GM23338 (cell line): ENCODE measurements at regions not wholly inside any gene's neighbourhood (a gene's known extent, or its start where the extent isn't known, plus 50 kb on each side); places are given as distances from the start of the nearest gene placed in this dataset.

Experiments
- ATAC-seq: fragments of 200-7000 bp; cut with Tn5 transposase; 3 replicates; pipeline ENCODE4 v1.9.1; 2020
- DNase-seq: peaks from one replicate; pipeline ENCODE4 v3.0.0-alpha.2; 2015; ENCODE audit warnings: low spot score
- H2AFZ ChIP-seq: fragments of 200-600 bp; sonication (generic); 2 replicates; pipeline ENCODE4 v1.8.0; 2016; ENCODE audit warnings: antibody characterized with exemption, mild to moderate bottlenecking, moderate library complexity
- H3F3A ChIP-seq: fragments of 200-600 bp; sonication (generic); replicated peaks from 2 replicates; pipeline ENCODE4 v1.8.0; 2017; ENCODE audit warnings: antibody characterized with exemption, mixed run types, low read depth
- H3K27ac ChIP-seq: fragments of 200-600 bp; sonication (generic); 2 replicates; pipeline ENCODE4 v1.6.1; 2016; ENCODE audit warnings: low read depth
- H3K27me3 ChIP-seq: fragments of 200-600 bp; sonication (generic); 2 replicates; pipeline ENCODE4 v1.8.0; 2016; ENCODE audit warnings: mild to moderate bottlenecking, mixed run types, moderate library complexity; ENCODE audit not compliant: insufficient read depth
- H3K36me3 ChIP-seq: fragments of 200-600 bp; sonication (generic); 2 replicates; pipeline ENCODE4 v1.8.0; 2016; ENCODE audit warnings: mild to moderate bottlenecking; ENCODE audit not compliant: insufficient read depth
- H3K4me1 ChIP-seq: fragments of 200-600 bp; sonication (generic); 2 replicates; pipeline ENCODE4 v1.8.0; 2016; ENCODE audit warnings: mild to moderate bottlenecking, moderate library complexity; ENCODE audit not compliant: insufficient read depth
- H3K4me2 ChIP-seq: fragments of 200-600 bp; sonication (generic); 2 replicates; pipeline ENCODE4 v1.7.1; 2017; ENCODE audit warnings: mixed run types
- H3K4me3 ChIP-seq: fragments of 200-600 bp; sonication (generic); 2 replicates; pipeline ENCODE4 v1.6.1; 2016; ENCODE audit warnings: mixed run types
- H3K79me2 ChIP-seq: fragments of 200-600 bp; sonication (generic); replicated peaks from 2 replicates; pipeline ENCODE4 v1.8.0; 2017; ENCODE audit warnings: mild to moderate bottlenecking; ENCODE audit not compliant: insufficient read depth
- H3K9me2 ChIP-seq: fragments of 200-600 bp; sonication (generic); 2 replicates; pipeline ENCODE4 v1.8.0; 2017; ENCODE audit not compliant: insufficient read depth
- H4K20me1 ChIP-seq: fragments of 200-600 bp; sonication (generic); replicated peaks from 2 replicates; pipeline ENCODE4 v1.8.0; 2017; ENCODE audit warnings: mild to moderate bottlenecking; ENCODE audit not compliant: insufficient read depth
- H3K27ac Mint-ChIP-seq: 2 replicates; pipeline ENCODE4 v1.8.0; 2020; ENCODE audit warnings: inconsistent platforms, mild to moderate bottlenecking, moderate library complexity, mixed read lengths
- H3K27me3 Mint-ChIP-seq: 3 replicates; pipeline ENCODE4 v1.8.0; 2022; ENCODE audit warnings: low read depth, mild to moderate bottlenecking, moderate library complexity, mixed read lengths, inconsistent platforms; ENCODE audit not compliant: insufficient read depth, poor library complexity
- H3K36me3 Mint-ChIP-seq: 3 replicates; pipeline ENCODE4 v1.8.0; 2021; ENCODE audit warnings: low read depth, mild to moderate bottlenecking, inconsistent platforms, moderate library complexity, mixed read lengths
- H3K4me1 Mint-ChIP-seq: 3 replicates; pipeline ENCODE4 v1.8.0; 2020; ENCODE audit warnings: mild to moderate bottlenecking, inconsistent platforms, mixed read lengths
- H3K4me3 Mint-ChIP-seq: 3 replicates; pipeline ENCODE4 v1.8.0; 2021; ENCODE audit warnings: moderate library complexity, mild to moderate bottlenecking, inconsistent platforms, mixed read lengths
- H3K9me3 Mint-ChIP-seq: 3 replicates; pipeline ENCODE4 v1.8.0; 2020; ENCODE audit warnings: moderate library complexity, mild to moderate bottlenecking, inconsistent platforms, mixed read lengths
- CREB1 ChIP-seq: fragments of 250-450 bp; sonication (Bioruptor Pico); IDR thresholded peaks from 2 replicates; pipeline ENCODE4 v1.5.0; 2020; ENCODE audit warnings: low read depth, mild to moderate bottlenecking, moderate library complexity
- CTCF ChIP-seq, 2 experiments: fragments of 200-600 bp in 1 of 2; sonication (generic) in 1 of 2; conservative IDR thresholded peaks; 2 replicates each; pipeline versions ENCODE4 v1.5.1 to v1.6.1; 2016 to 2017; ENCODE audit warnings: antibody characterized with exemption in 2 of 2, low read depth in 2 of 2, mild to moderate bottlenecking in 2 of 2, moderate library complexity in 1 of 2
- ETS1 ChIP-seq: IDR thresholded peaks from 2 replicates; pipeline ENCODE4 v1.6.1; 2016; ENCODE audit warnings: antibody characterized with exemption
- EZH2 ChIP-seq: fragments of 200-600 bp; sonication (generic); IDR thresholded peaks from one replicate; pipeline ENCODE4 v1.8.0; 2017; ENCODE audit warnings: antibody characterized with exemption, mild to moderate bottlenecking, low read depth; ENCODE audit not compliant: unreplicated experiment
- EZH2phosphoT487 ChIP-seq: fragments of 200-600 bp; sonication (generic); IDR thresholded peaks from one replicate; pipeline ENCODE4 v1.8.1; 2018; ENCODE audit warnings: antibody characterized with exemption; ENCODE audit not compliant: unreplicated experiment
- JUNB ChIP-seq: IDR thresholded peaks from one replicate; pipeline ENCODE4 v1.6.1; 2016; ENCODE audit warnings: antibody characterized with exemption; ENCODE audit not compliant: unreplicated experiment
- NANOG ChIP-seq: IDR thresholded peaks from 2 replicates; pipeline ENCODE4 v1.6.1; 2016; ENCODE audit warnings: antibody characterized with exemption, borderline replicate concordance
- POLR2AphosphoS5 ChIP-seq: IDR thresholded peaks from 2 replicates; pipeline ENCODE4 v1.6.1; 2016; ENCODE audit warnings: antibody characterized with exemption, low read depth
- STAT1 ChIP-seq: IDR thresholded peaks from one replicate; pipeline ENCODE4 v1.6.1; 2016; ENCODE audit warnings: antibody characterized with exemption; ENCODE audit not compliant: unreplicated experiment
- ZNF114 ChIP-seq: fragments of 250-450 bp; sonication (Bioruptor Pico); IDR thresholded peaks from 2 replicates; pipeline ENCODE4 v1.5.0; 2020; ENCODE audit warnings: mild to moderate bottlenecking, moderate library complexity
- ZNF331 ChIP-seq: fragments of 250-450 bp; sonication (Bioruptor Pico); IDR thresholded peaks from 2 replicates; pipeline ENCODE4 v1.5.0; 2020; ENCODE audit warnings: low read depth, mild to moderate bottlenecking, moderate library complexity
- ZNF462 ChIP-seq: fragments of 250-450 bp; sonication (Bioruptor Pico); IDR thresholded peaks from 2 replicates; pipeline ENCODE4 v1.5.0; 2020; ENCODE audit warnings: mild to moderate bottlenecking, moderate library complexity

GRCh38 chrX:8253096-8253495 is 82.0 kb upstream of the VCX2 start (continued):
- no peak for TF ChIP-seq ETS1
- TF ChIP-seq CREB1, result no peak

GRCh38 chrX:8254401-8254800 is 83.3 kb upstream of the VCX2 start:
- DNase-seq, result no peak
- Histone ChIP-seq H3K27me3 (no peaks in the 10 kb centered on the region), H3K4me2 (no peak overlapping the region), H4K20me1 (no peaks in the 10 kb centered on the region), H3F3A (no peaks in the 10 kb centered on the region), H3K4me1 (no peaks in the 10 kb centered on the region), H3K36me3 (no peaks in the 10 kb centered on the region), H3K79me2 (no peaks in the 10 kb centered on the region), H3K9me2 (no peaks in the 10 kb centered on the region), H3K27ac (no peak overlapping the region), H3K4me3 (no peak overlapping the region), H2AFZ (no peak overlapping the region)
- H3K27me3 Mint-ChIP-seq, result no peaks in the 10 kb centered on the region
- H3K36me3 Mint-ChIP-seq, result no peaks in the 10 kb centered on the region
- no peak overlapping the region for H3K27ac Mint-ChIP-seq
- no peaks in the 10 kb centered on the region for H3K9me3 Mint-ChIP-seq
- no peaks in the 10 kb centered on the region for H3K4me1 Mint-ChIP-seq
- ATAC-seq, result no peak
- H3K4me3 Mint-ChIP-seq, result no peak overlapping the region
- no peak for TF ChIP-seq EZH2phosphoT487
- TF ChIP-seq STAT1, result no peak
- no peak for TF ChIP-seq NANOG
- TF ChIP-seq POLR2AphosphoS5, result no peak
- no peak for TF ChIP-seq ZNF462 (CRISPR knock-in tag)
- no peak for TF ChIP-seq EZH2
- TF ChIP-seq JUNB, result no peak
- no peak for TF ChIP-seq CREB1
- no peak for TF ChIP-seq ZNF331 (CRISPR knock-in tag)
- TF ChIP-seq CTCF (conservative IDR thresholded peaks at IDR 0.05; ENCODE audit: low read depth in 2 of 2), result no peak
- TF ChIP-seq ZNF114 (CRISPR knock-in tag), result no peak
- no peak for TF ChIP-seq ETS1
